ENCODE measurements at regions not wholly inside any gene's neighbourhood (a gene's known extent, or its start where the extent isn't known, plus 50 kb on each side); places are given as distances from the start of the nearest gene placed in this dataset.
"Not testable (repeated sequence)": the region's sequence is repeated elsewhere in the genome, so short reads cannot be mapped to it uniquely, and the experiment has no call there.

DNA sequence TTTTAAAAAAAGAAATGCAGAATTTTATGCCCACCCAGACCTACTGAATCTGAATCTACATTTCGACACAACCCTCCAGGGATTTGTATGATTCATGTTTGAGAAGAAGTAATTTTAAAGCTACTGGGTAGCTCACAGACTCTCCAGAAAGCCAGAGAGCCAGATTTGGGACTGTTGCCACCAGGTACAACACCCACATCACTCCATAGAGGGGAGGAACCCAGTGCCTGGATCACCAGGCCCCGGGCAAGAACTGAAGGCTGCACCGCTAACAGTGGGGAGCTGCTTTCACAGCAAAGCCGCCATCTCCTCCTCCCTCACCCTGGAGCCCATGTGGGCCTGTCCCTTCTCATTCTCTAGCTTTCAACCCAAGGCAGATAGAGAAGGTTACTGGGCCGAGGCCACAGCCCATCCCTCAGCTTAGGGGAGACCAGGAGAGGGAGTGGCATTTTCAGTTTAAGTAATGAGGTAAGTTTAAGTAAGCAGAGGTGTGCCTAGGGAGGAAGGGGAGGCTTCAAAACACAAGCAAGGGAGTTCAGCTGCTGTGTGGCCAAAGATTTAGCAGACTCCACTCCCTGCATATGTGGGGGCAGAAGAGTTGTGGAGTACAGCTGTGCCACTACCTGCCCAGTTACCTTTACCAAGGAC, 109.8 kb downstream of the IL12A start:
- DNase-seq: no peak

DNA sequence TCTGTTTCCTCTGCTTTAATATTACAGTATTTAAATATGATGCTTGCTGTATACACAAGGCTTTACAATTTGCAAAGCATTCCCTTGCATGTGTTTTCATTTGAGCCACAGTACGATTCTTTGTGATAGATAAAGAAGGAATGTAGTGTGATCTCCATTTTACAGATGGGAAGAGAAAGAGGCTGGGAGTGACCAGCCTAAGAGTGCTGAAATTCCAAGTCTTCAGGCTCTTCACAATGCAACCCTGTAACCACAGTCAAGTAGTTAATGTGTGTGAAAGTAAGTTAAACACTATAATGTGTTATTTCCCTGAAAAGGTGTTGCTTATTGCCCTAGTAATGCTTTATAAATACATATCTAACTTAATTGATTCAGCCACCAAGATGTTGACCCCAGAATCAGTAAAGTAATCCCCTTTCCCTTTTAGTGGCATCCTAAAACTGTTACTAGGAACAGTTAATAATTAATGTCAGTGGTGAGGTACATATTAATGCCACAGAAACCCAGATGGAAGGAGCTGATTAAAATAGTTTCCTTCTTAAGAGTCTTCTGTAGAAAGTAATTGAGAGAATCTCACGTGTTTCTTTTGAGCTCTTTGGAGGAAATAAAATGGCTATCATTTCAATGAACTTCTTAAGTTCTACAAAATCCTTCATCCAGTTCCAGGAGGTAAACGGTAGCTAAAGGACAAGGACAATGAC, 110.4 kb downstream of the IL12A start:
- no peak for DNase-seq

DNA sequence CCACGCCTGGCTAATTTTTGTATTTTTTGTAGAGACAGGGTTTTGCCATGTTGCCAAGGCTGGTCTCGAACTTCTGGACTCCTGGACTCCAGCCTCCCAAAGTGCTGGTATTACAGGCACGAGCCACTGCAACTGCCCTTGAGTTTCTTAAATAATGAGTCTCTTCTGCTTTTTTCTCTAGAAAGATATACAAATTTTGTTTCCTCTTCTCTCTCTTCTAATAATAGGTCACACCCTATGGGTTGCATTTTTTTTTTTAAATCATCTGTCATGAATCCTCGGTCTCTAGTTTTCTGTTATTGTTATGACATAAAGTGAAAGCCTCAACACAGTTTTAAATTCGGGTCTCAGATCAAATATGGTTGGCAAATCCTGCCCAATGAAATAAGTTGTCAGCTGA, 111.2 kb downstream of the IL12A start:
- DNase-seq: no peak

DNA sequence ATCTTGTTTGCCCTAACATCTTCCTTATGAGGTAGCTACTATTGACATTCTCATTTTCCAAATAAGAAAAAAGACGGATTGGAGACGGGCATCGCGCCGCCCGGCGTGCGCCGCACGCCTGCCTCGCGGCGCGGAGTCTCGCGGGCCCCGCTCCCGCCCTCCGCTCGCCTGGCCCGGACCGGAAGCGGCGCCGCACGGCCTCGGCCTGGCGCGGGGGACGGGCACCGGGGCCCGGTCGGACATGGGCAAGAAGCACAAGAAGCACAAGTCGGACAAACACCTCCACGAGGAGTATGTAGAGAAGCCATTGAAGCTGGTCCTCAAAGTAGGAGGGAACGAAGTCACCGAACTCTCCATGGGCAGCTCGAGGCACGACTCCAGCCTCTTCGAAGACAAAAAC, 112.0 kb downstream of the IL12A start:
- no peak for DNase-seq

DNA sequence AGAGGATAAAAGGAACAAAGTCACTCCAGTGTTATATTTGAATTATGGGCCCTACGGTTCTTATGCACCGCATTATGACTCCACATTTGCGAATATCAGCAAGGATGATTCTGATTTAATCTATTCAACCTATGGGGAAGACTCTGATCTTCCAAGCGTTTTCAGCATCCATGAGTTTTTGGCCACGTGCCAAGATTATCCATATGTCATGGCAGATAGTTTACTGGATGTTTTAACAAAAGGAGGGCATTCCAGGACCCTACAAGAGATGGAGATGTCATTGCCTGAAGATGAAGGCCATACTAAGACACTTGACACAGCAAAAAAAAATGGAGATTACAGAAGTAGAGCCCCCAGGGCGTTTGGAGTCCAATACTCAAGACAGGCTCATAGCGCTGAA, 113.4 kb downstream of the IL12A start:
- not testable (repeated sequence) for DNase-seq

DNA sequence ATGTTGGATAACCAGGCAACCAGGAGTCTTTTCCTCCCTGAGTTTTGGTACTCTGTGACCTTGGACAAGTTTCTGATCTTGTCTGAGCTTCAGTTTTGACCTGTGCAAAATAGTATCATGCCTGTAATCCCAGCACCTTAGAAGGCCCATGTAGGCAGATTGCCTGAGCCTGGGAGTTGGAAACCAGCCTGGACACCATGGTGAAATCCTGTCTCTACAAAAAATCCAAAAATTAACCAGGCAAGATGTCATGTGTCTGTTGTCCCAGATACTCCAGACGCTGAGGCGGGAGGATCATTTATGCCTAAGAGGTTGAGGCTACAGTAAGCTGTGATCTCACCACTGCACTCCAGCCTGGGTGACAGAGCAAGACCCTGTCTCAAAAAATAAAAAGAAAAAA, 114.8 kb downstream of the IL12A start:
- no peak for DNase-seq

DNA sequence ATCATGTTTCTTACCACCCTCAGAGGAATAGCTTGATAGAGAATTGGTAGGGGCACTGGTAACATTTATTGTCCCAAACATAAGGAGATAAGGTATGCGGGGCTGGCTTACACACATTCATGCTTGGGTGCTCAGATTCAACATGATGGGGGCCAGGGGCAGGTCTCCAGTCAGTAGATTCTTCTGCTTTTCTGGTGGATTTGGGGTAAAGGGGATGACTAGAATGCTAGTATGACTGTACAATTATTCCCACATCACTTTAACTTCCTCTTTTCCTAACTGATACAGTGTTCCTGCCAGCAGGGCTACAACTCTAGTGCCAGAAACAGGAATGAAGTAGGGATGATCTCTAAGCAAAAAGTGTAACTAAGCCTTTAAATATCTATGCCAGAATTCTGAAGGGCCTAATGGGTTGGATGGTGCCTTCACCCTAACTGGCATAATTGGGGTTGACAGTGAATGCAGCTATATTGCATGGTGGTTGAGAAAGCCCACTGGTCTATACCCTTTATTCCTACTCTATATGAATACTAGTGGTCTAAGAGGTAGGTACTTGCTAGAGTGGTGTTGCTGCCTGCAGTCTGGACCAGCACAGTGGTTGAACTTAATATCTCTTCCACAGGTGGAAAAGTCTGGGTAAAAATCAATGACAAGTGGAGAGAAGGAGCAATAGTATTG, 117.4 kb downstream of the IL12A start:
- DNase-seq: no peak

DNA sequence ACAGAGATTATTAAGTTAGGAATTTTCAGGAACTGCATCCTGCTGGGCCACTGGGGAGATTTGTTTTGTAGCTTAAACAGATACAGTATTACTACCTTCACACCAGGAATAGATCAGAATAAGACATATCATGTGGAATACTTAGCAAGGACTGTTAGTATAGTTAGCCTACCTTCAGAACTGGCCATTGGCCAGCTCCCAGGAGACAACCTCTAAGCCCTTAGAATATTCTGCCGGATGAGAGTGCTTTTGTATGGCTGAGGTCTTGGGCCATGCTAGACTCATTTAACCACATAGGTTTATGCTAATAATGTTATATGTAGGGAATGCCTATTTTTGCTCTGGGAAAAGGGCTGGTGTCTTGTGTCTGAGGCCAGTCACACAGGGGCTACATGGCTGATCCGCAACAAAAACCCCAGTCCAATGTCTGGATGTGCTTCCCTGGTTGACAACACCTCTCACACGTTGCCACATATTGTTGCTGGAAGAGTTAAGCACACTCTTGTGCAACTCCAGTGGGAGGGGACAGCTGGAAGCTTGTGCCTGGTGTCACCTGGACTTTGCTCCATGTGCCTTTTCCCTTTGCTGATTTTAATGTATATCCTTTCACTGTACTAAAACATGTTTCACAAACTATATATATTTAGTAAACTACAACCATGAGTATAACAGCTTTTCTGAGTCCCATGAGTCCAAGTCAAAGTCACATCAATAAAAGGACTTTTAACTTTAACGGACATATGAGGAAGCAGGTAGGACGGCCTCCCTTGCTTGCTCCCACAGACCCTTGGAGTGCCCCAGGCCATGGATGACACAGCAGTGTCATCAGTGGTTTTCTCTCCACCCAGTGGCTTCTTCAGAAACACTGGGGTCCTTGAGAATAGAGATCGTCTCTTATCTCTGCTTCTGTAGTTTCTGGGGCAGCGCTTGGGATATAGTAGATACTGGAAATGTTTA, 118.0 kb upstream of the C3orf80 start:
- no peak for DNase-seq

DNA sequence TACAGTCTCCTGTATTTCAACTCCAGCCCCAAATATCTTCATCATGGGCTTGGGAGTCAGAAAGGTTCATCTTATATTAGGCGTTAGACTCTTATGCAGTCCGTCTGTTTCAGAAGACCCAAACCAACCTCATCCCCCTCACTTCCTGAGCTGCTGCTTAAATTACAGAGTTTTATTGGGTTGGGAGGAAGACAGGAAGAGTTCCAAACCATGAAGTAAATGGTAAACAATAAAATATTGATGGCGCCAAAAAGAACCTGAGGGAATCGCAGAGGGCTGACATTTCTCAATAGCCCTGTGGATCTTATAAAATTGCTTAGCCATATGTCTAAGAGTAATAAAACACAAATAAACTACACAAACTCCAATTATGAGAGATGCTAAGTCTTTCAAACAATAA, 116.9 kb upstream of the C3orf80 start:
- no peak for DNase-seq

DNA sequence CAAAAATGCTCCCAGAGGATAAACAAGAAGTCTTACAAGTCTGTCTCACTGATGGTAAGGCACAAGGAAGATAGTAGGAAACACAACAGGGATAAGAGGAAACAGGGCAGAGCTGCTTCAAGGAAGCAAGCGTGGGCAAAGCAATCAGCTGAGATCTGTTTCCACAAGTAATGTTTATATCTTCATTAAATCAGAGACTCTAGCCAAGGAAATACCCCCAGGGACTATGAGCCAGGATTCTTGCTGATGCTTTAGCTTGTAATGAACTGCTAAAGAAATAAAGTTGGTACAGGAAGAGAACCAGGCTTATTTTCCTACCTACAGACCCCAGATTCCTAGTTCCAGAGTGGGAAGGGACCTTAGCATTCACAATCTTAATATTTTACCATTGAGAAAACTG, 112.7 kb upstream of the C3orf80 start:
- DNase-seq: no peak

DNA sequence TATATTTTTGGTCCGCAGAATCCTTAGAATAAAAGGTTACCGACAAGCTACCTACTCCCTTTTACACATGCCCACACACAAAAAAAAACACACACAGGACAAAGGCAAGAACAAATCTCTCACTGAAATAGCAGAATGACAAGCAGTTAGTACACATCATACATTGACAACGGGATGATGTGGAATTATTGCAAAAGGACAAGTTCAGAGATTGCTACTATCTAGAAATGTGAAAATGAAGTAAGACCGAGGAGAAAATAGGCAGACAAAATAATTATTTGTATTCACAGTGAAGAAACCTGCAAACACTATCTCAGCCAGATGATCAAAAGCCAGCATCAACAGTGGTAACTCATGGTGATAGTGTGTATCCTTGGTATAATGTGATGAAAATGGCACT, 112.2 kb upstream of the C3orf80 start:
- DNase-seq: no peak

DNA sequence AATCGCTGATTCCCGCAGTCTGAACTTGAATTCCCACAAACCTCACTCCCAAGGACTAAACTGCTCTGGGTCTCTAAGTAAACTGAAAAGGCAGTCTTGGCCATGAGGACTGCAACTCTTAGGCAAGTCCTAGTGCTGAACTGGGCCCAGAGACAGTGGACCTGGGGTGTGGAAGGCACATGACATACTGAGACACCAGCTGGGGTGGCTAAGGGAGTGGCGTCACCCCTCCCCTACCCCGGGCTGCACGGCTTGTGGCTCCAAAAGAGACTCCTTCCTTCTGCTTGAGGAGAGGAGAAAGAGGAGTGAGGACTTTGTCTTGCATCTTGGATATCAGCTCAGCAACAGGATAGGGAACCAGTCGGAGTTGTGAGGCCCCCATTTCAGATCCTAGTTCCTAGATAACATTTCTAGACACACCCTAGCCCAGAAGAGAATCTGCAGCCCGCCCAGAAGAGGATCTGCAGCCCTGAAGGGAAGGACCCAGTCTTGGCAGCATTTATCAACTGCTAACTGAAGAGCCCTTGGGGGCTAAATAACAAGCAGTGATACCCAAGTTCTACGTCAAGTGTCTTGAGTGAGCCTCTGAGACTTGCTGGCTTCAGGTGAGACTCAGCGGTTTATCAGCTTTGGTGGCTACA, 110.7 kb upstream of the C3orf80 start:
- no peak for DNase-seq

DNA sequence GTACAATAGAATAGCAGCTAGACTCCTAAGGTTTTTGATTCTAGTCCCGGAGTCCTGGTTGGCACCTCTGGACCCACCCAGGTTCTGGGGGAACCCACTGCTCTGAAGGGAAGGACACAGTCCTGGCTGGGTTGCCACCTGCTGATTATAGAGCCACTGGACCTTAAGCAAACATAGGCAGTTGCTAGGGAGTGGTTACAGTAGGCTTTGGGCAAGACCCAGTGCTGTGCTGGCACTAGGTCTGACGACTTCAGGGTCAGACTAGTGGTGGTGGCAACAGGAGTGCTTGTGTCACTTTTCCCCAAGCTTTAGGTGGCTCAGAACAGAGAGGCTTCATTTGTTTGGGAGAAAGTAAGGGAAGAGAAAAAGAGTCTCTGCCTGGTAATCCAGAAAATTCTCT, 109.8 kb upstream of the C3orf80 start:
- no peak for DNase-seq

DNA sequence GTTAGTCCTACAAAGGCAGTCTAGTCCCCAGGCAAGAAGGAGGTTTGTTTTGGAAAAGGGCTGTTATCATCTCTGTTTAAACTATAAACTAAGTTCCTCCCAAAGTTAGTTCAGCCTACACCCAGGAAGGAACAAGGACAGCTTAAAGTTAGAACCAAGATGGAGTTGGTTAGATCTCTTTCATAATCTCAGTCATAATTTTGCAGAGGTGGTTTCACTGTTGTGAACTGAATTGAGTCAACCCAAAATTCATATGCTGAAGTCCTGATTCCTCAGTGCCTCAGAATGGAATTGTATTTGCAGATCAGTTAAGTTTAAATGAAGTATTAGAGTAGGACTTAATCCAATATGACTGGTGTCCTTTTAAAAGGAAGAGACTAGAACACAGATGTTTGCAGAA, 101.0 kb upstream of the C3orf80 start:
- DNase-seq: peak; percentile 19

DNA sequence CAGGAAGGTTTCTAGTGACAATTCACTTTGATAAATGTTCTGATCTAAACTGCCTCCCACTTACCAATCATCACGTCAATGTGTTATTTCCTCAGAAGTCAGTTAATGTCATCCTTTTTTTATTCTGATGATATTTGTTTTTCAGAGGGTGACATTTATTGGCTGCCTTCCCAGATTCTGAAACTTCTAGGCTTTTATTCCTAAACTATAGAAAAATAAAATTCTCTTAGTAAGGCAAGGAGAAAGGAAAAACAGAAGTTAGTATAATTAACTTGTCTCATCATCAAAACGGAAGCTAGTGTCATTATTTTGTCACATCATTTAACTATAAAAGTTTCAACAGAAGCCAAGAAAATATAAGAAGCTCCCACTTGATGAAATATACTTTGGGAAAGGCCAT, 100.0 kb upstream of the C3orf80 start:
- no peak for DNase-seq

DNA sequence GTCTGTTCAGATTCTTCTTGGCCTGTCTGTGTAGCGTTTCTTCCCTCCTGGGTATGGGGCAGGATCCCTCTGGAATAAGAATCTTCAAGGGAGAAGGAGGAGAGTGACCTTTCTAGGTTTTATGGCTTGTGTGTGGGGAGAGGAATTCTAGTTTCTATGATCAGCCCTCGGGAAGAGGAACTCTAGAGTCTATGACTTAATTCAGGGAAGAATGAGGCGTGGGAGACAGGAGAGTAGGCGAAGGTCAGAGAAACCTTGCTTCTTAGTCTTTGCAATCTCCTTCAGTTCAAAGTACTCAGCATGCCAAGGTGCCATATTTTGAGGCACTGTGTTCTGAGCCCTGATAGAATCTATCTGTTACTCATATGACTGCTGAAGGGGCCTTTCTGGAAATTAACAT, 99.2 kb upstream of the C3orf80 start:
- no peak for DNase-seq

DNA sequence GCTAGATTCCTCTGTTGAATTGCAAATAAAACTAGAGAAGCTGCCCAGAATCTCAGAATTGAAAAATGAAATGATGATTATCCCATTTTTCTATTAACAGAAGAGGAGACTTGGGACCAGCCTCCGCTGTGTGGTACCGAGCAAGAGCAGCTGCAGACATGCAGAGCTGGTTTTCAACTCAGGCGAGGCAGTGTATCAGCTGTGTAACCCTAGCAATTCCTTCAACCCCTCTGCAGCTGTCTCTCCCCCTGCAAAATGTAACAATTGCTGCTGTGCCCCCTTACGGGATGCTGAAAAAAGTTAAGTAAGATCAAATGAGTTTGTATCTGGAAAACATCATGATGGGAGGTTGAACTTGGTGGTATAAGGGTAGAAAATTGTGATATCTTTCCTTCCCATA, 98.5 kb upstream of the C3orf80 start:
- DNase-seq: no peak

DNA sequence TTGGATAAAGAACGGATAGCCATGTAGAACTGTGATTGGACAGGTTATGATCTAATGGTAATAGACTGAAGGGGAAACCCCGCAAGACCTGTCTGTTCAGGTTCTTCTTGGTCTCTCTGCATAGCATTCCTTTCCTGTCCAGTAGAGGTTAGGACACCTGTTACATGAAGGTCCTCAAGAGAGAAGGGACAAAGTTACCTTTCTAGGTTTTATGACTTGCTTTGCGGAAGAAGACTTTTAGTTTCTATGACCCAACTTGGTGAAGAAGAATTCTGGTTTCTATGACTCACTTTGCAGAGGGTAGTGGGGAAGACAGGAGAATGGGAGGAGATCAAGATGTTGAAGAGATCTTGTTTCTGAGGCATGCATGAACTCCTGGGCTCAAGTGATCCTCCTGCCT, 97.9 kb upstream of the C3orf80 start:
- DNase-seq: no peak

DNA sequence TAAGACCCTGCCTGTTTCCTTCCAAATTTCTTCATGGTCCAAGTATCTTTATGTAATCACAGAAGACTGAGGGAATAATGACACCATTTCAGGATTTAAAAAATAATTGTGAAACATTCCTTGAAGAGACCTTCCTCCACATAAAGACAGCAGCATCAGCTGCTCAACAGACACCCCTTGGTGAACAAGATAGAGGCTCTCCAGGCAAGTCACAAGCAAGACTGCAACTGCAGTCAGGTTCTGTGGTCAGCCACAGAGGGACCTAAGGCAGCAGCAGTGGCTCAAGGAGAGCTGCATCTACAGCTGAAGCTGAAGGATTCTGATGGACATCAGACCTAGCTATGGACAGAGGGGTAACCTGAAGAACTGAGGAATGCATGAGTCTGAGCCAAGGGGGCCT, 97.2 kb upstream of the C3orf80 start:
- DNase-seq: no peak

DNA sequence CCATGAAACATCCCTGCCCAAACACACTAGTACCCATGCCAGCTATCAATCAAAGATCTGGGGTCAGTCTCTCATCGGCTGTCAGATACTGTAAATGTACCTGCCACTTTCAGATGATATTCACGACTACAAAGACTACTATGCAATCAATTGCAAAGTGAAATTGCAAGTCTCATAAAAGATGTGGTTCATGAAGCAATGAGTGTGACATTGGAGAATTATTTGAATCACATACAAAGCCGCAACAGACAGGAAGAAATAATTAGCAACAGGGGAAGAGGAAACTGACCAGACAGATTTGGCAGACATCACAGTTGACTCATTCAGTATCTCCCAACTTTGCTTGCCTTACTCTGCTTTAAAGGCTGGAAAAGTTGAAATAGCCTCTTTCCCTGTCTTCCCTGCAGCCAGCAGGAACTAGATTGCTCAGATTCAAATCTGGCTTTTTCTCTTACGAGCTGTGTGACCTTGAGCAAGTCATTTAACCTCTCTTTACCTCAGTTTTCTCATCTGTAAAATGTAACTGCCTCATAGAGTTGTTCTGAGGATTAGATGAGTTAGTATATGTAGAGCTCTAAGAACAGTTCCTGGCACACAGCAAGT, 95.7 kb upstream of the C3orf80 start:
- DNase-seq: peak; percentile 52

DNA sequence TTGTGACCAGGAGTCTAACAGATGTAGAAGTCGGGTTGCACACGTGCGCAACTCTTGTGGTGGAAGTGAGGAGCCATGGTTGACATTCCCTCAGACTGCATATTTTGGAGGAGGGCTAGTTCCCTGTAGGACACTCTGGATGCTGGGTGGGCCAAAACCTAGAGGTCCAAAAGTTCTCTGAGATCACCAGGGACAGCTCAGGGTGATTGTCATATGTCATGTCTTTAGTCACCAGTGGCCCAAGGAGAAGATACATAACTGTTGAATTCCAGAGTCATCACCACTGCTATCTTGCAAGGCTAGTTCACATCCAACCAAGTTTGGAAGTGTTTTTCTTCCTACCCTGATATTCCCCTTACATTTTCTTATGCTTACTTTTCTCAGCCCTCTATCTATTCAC, 95.2 kb upstream of the C3orf80 start:
- DNase-seq: no peak

DNA sequence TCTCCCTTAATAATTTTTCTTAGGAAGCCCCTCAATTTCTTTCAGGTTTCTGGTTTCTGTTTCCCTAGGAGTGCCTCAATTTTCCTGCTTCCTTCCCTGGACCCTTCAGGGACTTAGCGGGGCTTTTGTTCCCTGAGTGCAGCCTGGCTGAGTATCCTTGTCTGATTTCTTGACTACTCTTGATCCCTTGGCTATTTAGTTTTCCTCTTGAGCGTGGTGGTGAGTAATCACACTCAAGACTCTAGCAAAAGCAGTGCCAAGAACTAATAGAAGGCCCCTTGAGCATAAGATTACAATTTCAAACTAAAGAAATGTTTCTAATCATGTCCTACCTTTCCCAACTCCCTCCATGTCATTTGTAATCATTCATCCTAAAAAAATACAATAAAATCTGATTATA, 94.3 kb upstream of the C3orf80 start:
- no peak for DNase-seq
